Ascending aorta (tissue), 2 donors: ENCODE measurements at regions not wholly inside any gene's neighbourhood (a gene's known extent, or its start where the extent isn't known, plus 50 kb on each side); places are given as distances from the start of the nearest gene placed in this dataset.

Source experiments
- DNase-seq, 2 donors: peaks; one replicate each; pipeline ENCODE4 v3.0.0-alpha.2; 2019; ENCODE audit warnings: low spot score in 2 of 2
- H3K27ac ChIP-seq, 2 donors: fragments of 200-600 bp; sonication (generic); one replicate each; pipeline ENCODE4 v1.5.1; 2016 to 2017; ENCODE audit warnings: mild to moderate bottlenecking in 1 of 2
- H3K27me3 ChIP-seq: fragments of 200-600 bp; sonication (generic); one replicate; pipeline ENCODE4 v1.5.1; 2017
- H3K36me3 ChIP-seq, 2 donors: fragments of 200-600 bp; sonication (generic); one replicate each; pipeline ENCODE4 v1.5.1; 2016
- H3K4me1 ChIP-seq, 2 donors: fragments of 200-600 bp; sonication (generic); one replicate each; pipeline ENCODE4 v1.5.1; 2016 to 2017; ENCODE audit warnings: mild to moderate bottlenecking in 1 of 2
- H3K4me3 ChIP-seq, 2 donors: fragments of 200-600 bp; sonication (generic); one replicate each; pipeline ENCODE4 v1.5.1; 2016 to 2017; ENCODE audit warnings: mild to moderate bottlenecking in 1 of 2
- H3K9me3 ChIP-seq, 2 donors: fragments of 200-600 bp; sonication (generic); one replicate each; pipeline ENCODE4 v1.5.1; 2016
- intact Hi-C: fragments of 100-400 bp; cut with DNase I; formaldehyde crosslinking; loops from one replicate; pipeline ENCODE4 v1.15.1; 2023
- TF ChIP-seq, protein P1 (sequence below), 3 experiments: fragments of 200-600 bp in 2 of 3; fragments of 450-650 bp in 1 of 3; sonication (generic) in 2 of 3; IDR thresholded peaks; one replicate each; pipeline ENCODE4 v1.5.1; 2016 to 2019; ENCODE audit warnings: antibody characterized with exemption in 3 of 3, mild to moderate bottlenecking in 1 of 3, moderate library complexity in 1 of 3

GRCh38 chr10:44049301-44050015 lies 335.4 kb downstream of the CXCL12 start:
- TF ChIP-seq, protein P1, sequence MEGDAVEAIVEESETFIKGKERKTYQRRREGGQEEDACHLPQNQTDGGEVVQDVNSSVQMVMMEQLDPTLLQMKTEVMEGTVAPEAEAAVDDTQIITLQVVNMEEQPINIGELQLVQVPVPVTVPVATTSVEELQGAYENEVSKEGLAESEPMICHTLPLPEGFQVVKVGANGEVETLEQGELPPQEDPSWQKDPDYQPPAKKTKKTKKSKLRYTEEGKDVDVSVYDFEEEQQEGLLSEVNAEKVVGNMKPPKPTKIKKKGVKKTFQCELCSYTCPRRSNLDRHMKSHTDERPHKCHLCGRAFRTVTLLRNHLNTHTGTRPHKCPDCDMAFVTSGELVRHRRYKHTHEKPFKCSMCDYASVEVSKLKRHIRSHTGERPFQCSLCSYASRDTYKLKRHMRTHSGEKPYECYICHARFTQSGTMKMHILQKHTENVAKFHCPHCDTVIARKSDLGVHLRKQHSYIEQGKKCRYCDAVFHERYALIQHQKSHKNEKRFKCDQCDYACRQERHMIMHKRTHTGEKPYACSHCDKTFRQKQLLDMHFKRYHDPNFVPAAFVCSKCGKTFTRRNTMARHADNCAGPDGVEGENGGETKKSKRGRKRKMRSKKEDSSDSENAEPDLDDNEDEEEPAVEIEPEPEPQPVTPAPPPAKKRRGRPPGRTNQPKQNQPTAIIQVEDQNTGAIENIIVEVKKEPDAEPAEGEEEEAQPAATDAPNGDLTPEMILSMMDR (IDR thresholded peaks at IDR 0.05) = no peak
- DNase-seq = no peak
- peaks cover 6 to 12% of the 10 kb centered on the region in 2 donors for H3K4me1 ChIP-seq
- H3K27ac ChIP-seq = no peak overlapping the region
- H3K9me3 ChIP-seq = no peaks in the 10 kb centered on the region
- H3K36me3 ChIP-seq = no peaks in the 10 kb centered on the region
- no peak overlapping the region for H3K4me3 ChIP-seq
- no peaks in the 10 kb centered on the region for H3K27me3 ChIP-seq
- intact Hi-C loops = loop anchor here (10.0 kb wide), 1 partner anchor 355 kb away; no protein-coding TSS in a partner anchor

DNA sequence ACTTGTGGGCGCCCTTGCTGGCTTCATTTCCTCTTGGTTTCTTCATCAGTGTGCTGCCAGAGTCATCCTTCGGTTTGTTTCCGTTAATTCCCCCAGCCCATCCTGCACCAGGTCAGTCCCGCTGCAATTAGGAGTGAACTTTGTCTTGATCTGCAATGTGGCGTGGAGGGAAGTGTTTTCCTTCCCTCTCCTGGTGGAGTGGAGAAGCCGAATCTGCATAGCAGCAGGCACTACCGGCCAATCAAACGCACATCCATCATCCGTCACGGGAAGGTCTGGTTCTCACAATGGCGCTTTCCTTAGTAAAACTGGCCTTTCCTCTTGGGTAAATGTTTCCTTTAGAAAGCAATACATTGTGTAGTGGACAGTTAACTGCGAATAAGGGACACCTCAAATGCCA lies 337.5 kb downstream of the CXCL12 start:
- intact Hi-C loops = loop anchor here (10.0 kb wide), 1 partner anchor 353 kb away; no protein-coding TSS in a partner anchor
- no peaks in the 10 kb centered on the region for H3K9me3 ChIP-seq
- H3K36me3 ChIP-seq = no peaks in the 10 kb centered on the region
- H3K4me3 ChIP-seq = no peak overlapping the region
- no peak for DNase-seq
- no peaks in the 10 kb centered on the region for H3K27me3 ChIP-seq
- H3K4me1 ChIP-seq = peaks cover 6 to 12% of the 10 kb centered on the region in 2 donors
- no peak overlapping the region for H3K27ac ChIP-seq
- TF ChIP-seq, protein P1 (IDR thresholded peaks at IDR 0.05) = no peak

GRCh38 chr10:44046605-44047004 lies 338.3 kb downstream of the CXCL12 start:
- intact Hi-C loops = loop anchor here (10.0 kb wide), 1 partner anchor 352 kb away; no protein-coding TSS in a partner anchor
- Histone ChIP-seq H3K27ac (no peak overlapping the region), H3K36me3 (no peaks in the 10 kb centered on the region), H3K9me3 (no peaks in the 10 kb centered on the region), H3K4me1 (peaks cover 6 to 9% of the 10 kb centered on the region in 2 donors), H3K4me3 (no peak overlapping the region), H3K27me3 (no peaks in the 10 kb centered on the region)
- no peak for DNase-seq
- TF ChIP-seq, protein P1 (IDR thresholded peaks at IDR 0.05) = peak in 1 of 3 experiments; percentile 36

GRCh38 chr10:44045020-44045419 lies 339.9 kb downstream of the CXCL12 start:
- intact Hi-C loops = loop anchor here (10.0 kb wide), 1 partner anchor 350 kb away; no protein-coding TSS in a partner anchor
- Histone ChIP-seq H3K36me3 (no peaks in the 10 kb centered on the region), H3K4me3 (no peak overlapping the region), H3K27me3 (no peaks in the 10 kb centered on the region), H3K27ac (no peak overlapping the region), H3K4me1 (peaks cover 6 to 9% of the 10 kb centered on the region in 2 donors), H3K9me3 (no peaks in the 10 kb centered on the region)
- DNase-seq = no peak
- TF ChIP-seq, protein P1 (IDR thresholded peaks at IDR 0.05) = no peak

- TF ChIP-seq, protein P1 (IDR thresholded peaks at IDR 0.05) = no peak
- Histone ChIP-seq H3K9me3 (no peaks in the 10 kb centered on the region), H3K4me1 (peaks cover 6 to 9% of the 10 kb centered on the region in 2 donors), H3K4me3 (no peak overlapping the region), H3K27ac (no peak overlapping the region), H3K36me3 (no peaks in the 10 kb centered on the region), H3K27me3 (no peaks in the 10 kb centered on the region)
- intact Hi-C loops = loop anchor here (10.0 kb wide), 1 partner anchor 350 kb away; no protein-coding TSS in a partner anchor
- DNase-seq = no peak
These were observed 340.3 kb downstream of the CXCL12 start for GRCh38 chr10:44044549-44044948.
